IMR-90 (cell line): ENCODE measurements at regions not wholly inside any gene's neighbourhood (a gene's known extent, or its start where the extent isn't known, plus 50 kb on each side); places are given as distances from the start of the nearest gene placed in this dataset.

Experiments used
- ATAC-seq: fragments of 200-7000 bp; cut with Tn5 transposase; 2 replicates; pipeline ENCODE4 v1.9.1; 2020; ENCODE audit warnings: low read depth, mild to moderate bottlenecking, moderate library complexity
- BruUV-seq: library from RNA; stranded (reverse); fragments of 400-500 nt; replicated peaks from 2 replicates; lab custom pipeline; 2021; lab: Mats Ljungman, UMichigan
- CTCF ChIA-PET: fragments of 300-600 bp; formaldehyde crosslinking; extraction: SDS; loops from one replicate; lab custom pipeline; 2021; ENCODE audit warnings: antibody characterized with exemption; lab: Yijun Ruan, JAX
- POLR2A ChIA-PET: fragments of 300-600 bp; sonication (Branson Sonifier 250); formaldehyde crosslinking; loops from one replicate; lab custom pipeline; 2022; ENCODE audit warnings: antibody characterized with exemption; ENCODE audit not compliant: unreplicated experiment; lab: Charles Lee
- DNase-seq: peaks from one replicate; pipeline ENCODE4 v3.0.0; 2013
- H2AFZ ChIP-seq: replicated peaks from 2 replicates; pipeline ENCODE3; 2013; ENCODE audit warnings: low read length, mild to moderate bottlenecking; ENCODE audit not compliant: poor library complexity
- H2AK5ac ChIP-seq: 2 replicates; pipeline ENCODE4 v1.6.1; 2013; ENCODE audit warnings: low read depth, low read length, inconsistent platforms
- H2AK9ac ChIP-seq: replicated peaks from 2 replicates; pipeline ENCODE3; 2013; ENCODE audit warnings: mild to moderate bottlenecking, low read depth, low read length, moderate library complexity; ENCODE audit not compliant: poor library complexity
- H2BK120ac ChIP-seq: 2 replicates; pipeline ENCODE4 v1.6.1; 2013; ENCODE audit warnings: low read depth, low read length, inconsistent platforms
- H2BK15ac ChIP-seq: 3 replicates; pipeline ENCODE4 v1.6.1; 2013; ENCODE audit warnings: low read depth, low read length, inconsistent platforms
- H2BK20ac ChIP-seq: 2 replicates; pipeline ENCODE4 v1.6.1; 2013; ENCODE audit warnings: low read depth, mild to moderate bottlenecking, inconsistent platforms, low read length, moderate library complexity
- H2BK5ac ChIP-seq: 2 replicates; pipeline ENCODE4 v1.6.1; 2013; ENCODE audit warnings: mild to moderate bottlenecking, low read depth, low read length, inconsistent platforms; ENCODE audit not compliant: poor library complexity, severe bottlenecking
- H3K14ac ChIP-seq: replicated peaks from 2 replicates; pipeline ENCODE4 v1.6.1; 2013; ENCODE audit warnings: low read depth, low read length, inconsistent platforms
- H3K18ac ChIP-seq: 2 replicates; pipeline ENCODE4 v1.6.1; 2013; ENCODE audit warnings: low read depth, low read length, control low read depth
- H3K23ac ChIP-seq: 2 replicates; pipeline ENCODE4 v1.6.1; 2013; ENCODE audit warnings: low read depth, low read length, inconsistent platforms
- H3K27ac ChIP-seq: 2 replicates; pipeline ENCODE4 v1.5.1; 2013; ENCODE audit warnings: mild to moderate bottlenecking, control low read depth, low read length; ENCODE audit not compliant: insufficient read depth
- H3K27me3 ChIP-seq: 2 replicates; pipeline ENCODE4 v1.6.1; 2013; ENCODE audit warnings: low read length; ENCODE audit not compliant: control insufficient read depth, insufficient read depth
- H3K36me3 ChIP-seq: 2 replicates; pipeline ENCODE4 v1.6.1; 2013; ENCODE audit warnings: low read length, mixed read lengths; ENCODE audit not compliant: control insufficient read depth, insufficient read depth
- H3K4ac ChIP-seq: 2 replicates; pipeline ENCODE4 v1.6.1; 2013; ENCODE audit warnings: low read depth, low read length, inconsistent platforms
- H3K4me1 ChIP-seq: 2 replicates; pipeline ENCODE4 v1.6.1; 2013; ENCODE audit warnings: low read length, mixed read lengths; ENCODE audit not compliant: control insufficient read depth, insufficient read depth
- H3K4me2 ChIP-seq: 2 replicates; pipeline ENCODE4 v1.6.1; 2013; ENCODE audit warnings: low read depth, mild to moderate bottlenecking, control low read depth, low read length, moderate library complexity
- H3K4me3 ChIP-seq: 2 replicates; pipeline ENCODE4 v1.5.1; 2013; ENCODE audit warnings: low read depth, mild to moderate bottlenecking, control low read depth, low read length, moderate library complexity; ENCODE audit not compliant: insufficient read depth
- H3K56ac ChIP-seq: 2 replicates; pipeline ENCODE4 v1.6.1; 2013; ENCODE audit warnings: low read length, inconsistent platforms; ENCODE audit not compliant: insufficient read depth; ENCODE audit errors: extremely low read depth
- H3K79me1 ChIP-seq, 2 experiments: 2 replicates each; pipeline ENCODE4 v1.6.1; 2013; ENCODE audit warnings: low read length in 2 of 2, inconsistent platforms in 1 of 2, low read depth in 1 of 2
- H3K9ac ChIP-seq: 2 replicates; pipeline ENCODE4 v1.6.1; 2013; ENCODE audit warnings: low read depth, low read length, control low read depth
- H3K9me1 ChIP-seq: 2 replicates; pipeline ENCODE4 v1.6.1; 2013; ENCODE audit warnings: low read length, inconsistent platforms; ENCODE audit not compliant: insufficient read depth
- H3K9me3 ChIP-seq: 2 replicates; pipeline ENCODE4 v1.6.1; 2013; ENCODE audit warnings: low read length; ENCODE audit not compliant: control insufficient read depth, insufficient read depth
- H4K20me1 ChIP-seq: 2 replicates; pipeline ENCODE4 v1.6.1; 2013; ENCODE audit warnings: low read length, inconsistent platforms; ENCODE audit not compliant: insufficient read depth
- H4K5ac ChIP-seq: 2 replicates; pipeline ENCODE4 v1.6.1; 2013; ENCODE audit warnings: mild to moderate bottlenecking, low read depth, low read length, control low read depth
- H4K8ac ChIP-seq, 2 experiments: 2 replicates each; pipeline ENCODE4 v1.6.1; 2013; ENCODE audit warnings: low read depth in 2 of 2, low read length in 2 of 2, control low read depth in 1 of 2, inconsistent platforms in 1 of 2
- H4K91ac ChIP-seq: 2 replicates; pipeline ENCODE4 v1.6.1; 2013; ENCODE audit warnings: low read depth, low read length, inconsistent platforms; ENCODE audit not compliant: insufficient read depth
- MAZ ChIP-seq: IDR thresholded peaks from 2 replicates; pipeline ENCODE4 v1.6.1; 2012; ENCODE audit warnings: low read depth, mild to moderate bottlenecking, low read length, improper control_type of control experiment, moderate library complexity, borderline replicate concordance
- MXI1 ChIP-seq: IDR thresholded peaks from 2 replicates; pipeline ENCODE4 v1.6.1; 2012; ENCODE audit warnings: low read depth, mild to moderate bottlenecking, low read length, moderate library complexity, borderline replicate concordance
- RAD21 ChIP-seq: IDR thresholded peaks from 2 replicates; pipeline ENCODE4 v1.6.1; 2012; ENCODE audit warnings: low read length, improper control_type of control experiment
- RCOR1 ChIP-seq: IDR thresholded peaks from 2 replicates; pipeline ENCODE4 v1.6.1; 2012; ENCODE audit warnings: mild to moderate bottlenecking, low read length, improper control_type of control experiment; ENCODE audit not compliant: insufficient replicate concordance
- WGBS, 2 experiments: methylation state at CpG; one replicate each; pipeline versions ENCODE4 v1.1.5 to v1.1.7; 2013; ENCODE audit warnings: missing lambda C conversion rate in 2 of 2; ENCODE audit not compliant: insufficient read length in 1 of 2; ENCODE audit errors: extremely low coverage in 2 of 2; 5-methylcytosine and 5-hydroxymethylcytosine counted together
- dilution Hi-C: fragments of 300-500 bp; cut with HindIII; formaldehyde crosslinking; loops from one replicate; pipeline ENCODE4 v1.14.3; 2018; ENCODE audit warnings: low sequenced_read_pairs; ENCODE audit not compliant: unreplicated experiment
- in situ Hi-C: fragments of 300-500 bp; cut with MboI; formaldehyde crosslinking; loops from 3 replicates; pipeline ENCODE4 v1.14.3; 2019; ENCODE audit warnings: low sequenced_read_pairs, inconsistent platforms, mixed read lengths
- intact Hi-C: fragments of 100-400 bp; cut with micrococcal nuclease; formaldehyde crosslinking; loops from 2 replicates; pipeline ENCODE4 v1.10.0; 2022

DNA sequence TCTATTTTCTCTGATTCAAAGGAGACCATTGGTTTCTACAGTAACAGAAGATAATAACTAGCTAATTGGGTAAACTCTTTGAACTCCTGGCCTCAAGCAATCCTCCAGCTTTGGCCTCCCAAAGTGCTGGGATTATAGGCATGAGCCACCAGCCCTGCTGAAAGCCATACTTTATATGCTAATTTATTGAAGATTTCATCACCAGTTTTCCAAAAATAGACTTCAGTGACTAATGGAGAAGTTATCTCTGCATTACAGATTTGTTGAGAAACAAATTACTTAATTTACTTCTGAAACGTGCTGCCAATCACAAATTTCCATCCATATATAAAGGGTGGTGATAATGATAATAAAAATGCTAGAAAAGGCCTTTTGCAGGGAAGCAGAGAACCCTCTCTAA lies 1758.1 kb upstream of the SEL1L start:
- no TSS peak for BruUV-seq
- Histone ChIP-seq H3K9me3 (no peaks in the 10 kb centered on the region), H4K8ac (no peak overlapping the region), H3K4me3 (no peak overlapping the region), H3K9ac (no peak overlapping the region), H4K20me1 (no peaks in the 10 kb centered on the region), H3K36me3 (no peaks in the 10 kb centered on the region), H4K91ac (no peak overlapping the region), H3K27ac (no peak overlapping the region), H3K14ac (no peak overlapping the region), H3K4ac (no peak overlapping the region), H2BK5ac (no peak overlapping the region), H2AK5ac (no peak overlapping the region), H2AK9ac (no peak overlapping the region), H2BK120ac (no peak overlapping the region), H3K23ac (no peak overlapping the region), H3K4me1 (peaks cover 3% of the 10 kb centered on the region; the same call in 1 of the 2 replicates), H2BK20ac (no peak overlapping the region), H2AFZ (no peak overlapping the region), H3K27me3 (no peaks in the 10 kb centered on the region), H3K18ac (no peak overlapping the region), H3K56ac (no peak overlapping the region), H3K4me2 (no peak overlapping the region), H4K5ac (no peak overlapping the region), H3K9me1 (no peaks in the 10 kb centered on the region), H3K79me1 (no peaks in the 10 kb centered on the region), H2BK15ac (no peak overlapping the region)
- DNase-seq, result peak; percentile 5
- intact Hi-C loops, result no loop called here
- dilution Hi-C loops, result no loop called here
- CTCF ChIA-PET, result no interaction called here
- TF ChIP-seq RCOR1, result no peak
- no peak for TF ChIP-seq RAD21
- no peak for TF ChIP-seq MXI1
- no peak for TF ChIP-seq MAZ
- in situ Hi-C loops, result no loop called here
- no CpG with 5 or more reads among the region's 1 CpG for WGBS, 2 experiments
- POLR2A ChIA-PET, result no interaction called here
- no peak for ATAC-seq
